GM12891 (cell line): ENCODE measurements at regions not wholly inside any gene's neighbourhood (a gene's known extent, or its start where the extent isn't known, plus 50 kb on each side); places are given as distances from the start of the nearest gene placed in this dataset.
A peak's percentile ranks its signal among the peaks of the same experiment; 100 is the strongest.

Source experiments
- DNase-seq: peaks from one replicate; pipeline ENCODE4 v3.0.0; 2011; ENCODE audit warnings: low spot score; ENCODE audit not compliant: insufficient read length
- FAIRE-seq: peaks from 2 replicates; lab custom pipeline; 2011; peaks lifted over from hg19 to GRCh38; lab: Jason Lieb, UNC
- PAX5 ChIP-seq: IDR thresholded peaks from 2 replicates; pipeline ENCODE4 v1.6.1; 2011; ENCODE audit warnings: low read length, moderate library complexity, mild to moderate bottlenecking; ENCODE audit not compliant: insufficient read depth, severe bottlenecking
- POLR2A ChIP-seq: IDR thresholded peaks from 2 replicates; pipeline ENCODE4 v1.6.1; 2011; ENCODE audit warnings: low read depth, low read length, control low read depth
- POLR2AphosphoS5 ChIP-seq: IDR thresholded peaks from 2 replicates; pipeline ENCODE4 v1.6.1; 2011; ENCODE audit warnings: low read depth, low read length, control low read depth
- POU2F2 ChIP-seq: IDR thresholded peaks from 2 replicates; pipeline ENCODE4 v1.6.1; 2011; ENCODE audit warnings: low read depth, mild to moderate bottlenecking, control low read depth, low read length, moderate library complexity
- SPI1 ChIP-seq: IDR thresholded peaks from 2 replicates; pipeline ENCODE4 v1.6.1; 2011; ENCODE audit warnings: low read depth, low read length, control low read depth
- TAF1 ChIP-seq: IDR thresholded peaks from 2 replicates; pipeline ENCODE4 v1.6.1; 2011; ENCODE audit warnings: low read depth, low read length, control low read depth

DNA sequence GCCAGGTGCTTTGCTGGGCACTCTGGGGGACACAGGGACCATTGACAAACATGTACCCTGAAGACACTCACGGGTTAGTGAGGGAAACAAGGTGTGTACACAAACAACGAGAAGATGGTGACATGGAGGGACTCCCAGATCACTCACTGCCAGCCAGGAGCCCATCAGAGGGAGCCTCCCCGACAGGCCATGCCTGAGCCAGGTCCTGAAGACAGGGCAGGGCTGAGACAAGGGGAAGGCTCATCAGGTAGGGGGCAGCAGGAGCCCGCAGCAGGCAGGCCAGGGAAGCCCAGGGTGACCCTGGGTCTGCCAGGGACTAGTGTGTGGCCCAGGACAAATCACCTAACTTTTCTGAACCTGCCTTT, 127.9 kb downstream of the BUD13 start:
- DNase-seq (no peak), FAIRE-seq (no peak)
- TF ChIP-seq TAF1 (no peak), POLR2AphosphoS5 (no peak), POU2F2 (no peak), POLR2A (no peak), PAX5 (no peak), SPI1 (no peak)

DNA sequence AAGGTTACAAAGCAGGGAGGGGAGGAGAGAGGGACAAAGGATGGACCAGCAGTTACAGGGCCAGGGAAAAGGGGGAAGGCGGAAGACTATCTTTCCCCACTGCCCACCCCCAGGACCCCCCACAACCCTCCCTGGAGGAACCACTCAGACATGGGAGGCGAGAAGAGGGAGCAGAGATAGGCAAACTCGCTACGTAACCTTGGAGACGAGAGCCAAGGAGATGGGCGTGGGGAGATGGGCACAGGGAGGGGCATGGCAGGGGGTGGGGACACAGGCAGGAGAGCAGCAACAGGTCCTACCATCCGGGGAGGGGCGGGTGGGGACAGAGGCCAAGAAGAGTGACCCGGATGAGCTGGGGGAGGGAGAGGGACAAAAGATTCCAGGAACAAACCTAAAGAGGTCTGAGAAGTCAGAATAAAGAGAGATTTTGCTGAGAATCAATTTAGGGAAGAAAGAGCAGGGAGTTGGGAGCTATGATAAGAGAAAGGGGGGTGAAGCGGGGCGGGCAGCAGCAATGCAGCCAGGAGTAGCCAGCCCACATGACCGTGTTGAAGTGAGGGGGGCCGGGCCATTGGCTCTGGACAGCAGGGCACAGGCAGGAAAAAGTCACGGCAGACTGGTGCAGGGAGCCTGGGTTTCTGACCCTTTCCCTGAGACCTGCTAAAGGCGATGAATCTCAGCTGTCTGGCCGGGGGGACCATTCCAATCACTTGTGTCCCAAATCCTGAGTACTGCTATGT, 128.4 kb downstream of the BUD13 start:
- FAIRE-seq (no peak), DNase-seq (no peak)
- TF ChIP-seq TAF1 (no peak), PAX5 (no peak), POLR2A (no peak), SPI1 (no peak), POLR2AphosphoS5 (no peak), POU2F2 (no peak)

DNA sequence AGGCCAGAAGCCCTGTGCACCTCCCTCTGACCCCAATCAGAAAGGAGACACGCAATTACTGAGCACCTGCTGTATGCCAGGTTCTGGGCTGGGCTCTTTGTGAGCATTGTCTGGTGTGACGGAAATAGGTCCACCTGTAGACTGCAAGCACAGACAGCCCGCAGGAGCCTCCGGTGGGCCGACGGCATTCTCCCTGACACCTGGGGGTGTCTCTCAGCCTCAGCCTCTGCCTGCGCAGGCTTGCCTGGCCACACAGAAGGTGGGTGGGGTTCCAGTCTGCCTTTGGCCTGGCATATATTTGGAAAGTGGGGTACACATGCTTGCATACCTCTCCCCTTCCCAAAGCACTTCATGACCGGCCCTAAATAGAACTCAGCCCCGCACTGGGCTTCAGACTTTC, 129.3 kb downstream of the BUD13 start:
- DNase-seq (no peak), FAIRE-seq (no peak)
- no peak for TF ChIP-seq POU2F2
- no peak for TF ChIP-seq POLR2A
- TF ChIP-seq SPI1 = no peak
- no peak for TF ChIP-seq TAF1
- TF ChIP-seq PAX5 = no peak
- TF ChIP-seq POLR2AphosphoS5 = no peak

DNA sequence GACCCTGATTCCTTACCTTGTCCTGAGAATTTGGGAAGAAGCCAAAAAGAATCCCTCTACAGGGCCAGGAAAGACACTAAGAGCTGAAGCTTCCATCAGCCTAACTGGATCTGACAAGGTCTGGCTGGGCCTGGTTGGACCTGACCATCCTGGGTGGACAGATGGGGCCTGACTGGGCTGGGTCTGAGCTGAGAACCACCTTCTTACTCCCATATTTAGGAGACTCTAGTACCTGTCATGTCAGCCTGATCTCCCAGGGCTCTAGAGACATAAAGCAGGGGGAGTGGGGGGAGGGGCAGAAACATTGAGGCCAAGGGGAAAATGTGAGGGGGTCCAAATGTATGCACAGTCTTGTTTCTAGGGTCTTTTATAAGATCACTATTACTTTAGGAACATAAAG, 129.9 kb downstream of the BUD13 start:
- no peak for TF ChIP-seq SPI1
- no peak for TF ChIP-seq POLR2AphosphoS5
- TF ChIP-seq TAF1 = no peak
- TF ChIP-seq PAX5 = no peak
- FAIRE-seq (no peak), DNase-seq (no peak)

DNA sequence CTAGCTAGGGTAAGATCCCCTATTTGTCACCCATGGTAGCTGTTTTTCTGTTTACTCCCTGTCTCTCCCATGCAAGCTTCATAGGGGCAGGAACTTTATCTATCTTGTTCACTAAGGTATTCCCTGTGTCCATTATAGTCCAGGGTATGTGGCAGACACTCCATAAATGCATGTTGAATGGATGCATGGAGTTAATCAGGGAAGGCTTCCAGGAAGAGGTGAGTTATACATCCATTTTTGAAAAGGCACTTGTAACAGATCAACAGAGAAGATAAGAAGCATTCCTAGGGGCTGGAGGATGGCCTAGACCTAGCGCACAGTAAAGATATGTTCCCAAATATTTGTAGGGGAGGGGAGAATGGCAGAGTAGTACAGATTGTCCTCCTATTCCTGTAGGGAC, 130.3 kb downstream of the BUD13 start:
- DNase-seq (no peak), FAIRE-seq (no peak)
- no peak for TF ChIP-seq TAF1
- no peak for TF ChIP-seq SPI1
- TF ChIP-seq POU2F2 = no peak
- TF ChIP-seq POLR2A = no peak
- no peak for TF ChIP-seq POLR2AphosphoS5
- no peak for TF ChIP-seq PAX5

DNA sequence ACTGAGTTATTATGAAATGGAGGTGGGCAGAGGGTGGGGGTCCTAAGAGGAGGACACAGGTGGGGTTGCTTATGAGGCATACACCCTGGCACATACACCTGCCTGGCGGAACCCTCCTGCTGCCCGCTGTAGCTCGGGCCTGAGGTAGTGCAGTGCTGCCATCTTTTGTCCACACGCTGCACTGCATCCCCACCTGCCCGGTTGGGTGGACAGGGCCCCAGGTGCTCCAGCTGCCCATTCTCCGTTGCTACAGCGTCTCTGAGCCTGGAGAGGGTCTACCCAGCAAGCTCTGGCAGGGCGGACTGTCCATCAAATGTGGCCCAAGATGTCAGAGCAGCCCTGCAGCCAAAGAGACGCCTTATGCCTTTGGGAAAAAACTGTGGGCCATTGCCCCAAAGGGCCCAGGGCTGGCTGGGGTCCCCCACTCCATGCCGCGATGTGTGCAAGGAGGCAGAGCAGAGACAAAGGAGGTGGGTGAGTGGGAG, 131.2 kb downstream of the BUD13 start:
- FAIRE-seq = peak; percentile 83
- DNase-seq = peak; percentile 58
- no peak for TF ChIP-seq SPI1
- no peak for TF ChIP-seq PAX5
- TF ChIP-seq POU2F2 = no peak
- no peak for TF ChIP-seq TAF1
- TF ChIP-seq POLR2A = no peak
- TF ChIP-seq POLR2AphosphoS5 = no peak

DNA sequence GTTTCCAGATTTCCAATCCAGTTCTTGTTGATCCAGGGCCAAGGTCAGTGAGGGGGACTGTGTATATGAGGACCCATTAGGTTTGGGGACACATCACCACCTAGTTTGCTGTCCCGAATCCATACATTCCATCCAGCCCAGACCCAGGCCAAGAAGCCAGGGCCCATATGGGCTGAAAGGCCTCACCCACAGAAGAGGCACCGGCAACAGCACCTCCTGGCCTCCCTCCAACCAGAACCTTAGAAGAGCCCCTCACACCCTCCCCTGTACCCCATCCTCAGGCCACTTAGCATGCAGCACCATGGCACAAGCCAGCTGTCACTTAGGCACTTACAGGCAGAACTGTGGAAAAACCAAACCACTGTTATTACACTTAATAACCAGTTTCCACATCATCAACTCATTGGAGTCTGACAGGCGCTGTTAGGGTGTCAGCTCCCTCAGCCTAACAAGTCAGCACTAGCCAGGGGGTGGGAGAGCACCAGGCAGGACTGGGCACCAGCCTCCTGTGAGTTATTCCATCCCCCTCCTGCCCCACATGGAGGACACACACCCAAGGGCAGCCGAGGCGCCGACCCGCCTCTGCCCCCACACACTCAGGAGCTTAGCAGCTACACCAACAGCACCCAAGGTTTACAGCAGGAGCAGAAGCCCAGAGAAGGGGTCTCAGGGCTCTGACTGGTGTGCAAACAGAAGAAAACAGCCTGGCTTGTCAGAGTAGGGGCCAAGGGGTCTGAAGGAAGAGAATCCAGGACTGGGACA, 132.0 kb downstream of the BUD13 start:
- DNase-seq = no peak
- FAIRE-seq = no peak
- TF ChIP-seq POLR2AphosphoS5 (no peak), POLR2A (no peak), TAF1 (no peak), PAX5 (no peak), POU2F2 (no peak), SPI1 (no peak)

DNA sequence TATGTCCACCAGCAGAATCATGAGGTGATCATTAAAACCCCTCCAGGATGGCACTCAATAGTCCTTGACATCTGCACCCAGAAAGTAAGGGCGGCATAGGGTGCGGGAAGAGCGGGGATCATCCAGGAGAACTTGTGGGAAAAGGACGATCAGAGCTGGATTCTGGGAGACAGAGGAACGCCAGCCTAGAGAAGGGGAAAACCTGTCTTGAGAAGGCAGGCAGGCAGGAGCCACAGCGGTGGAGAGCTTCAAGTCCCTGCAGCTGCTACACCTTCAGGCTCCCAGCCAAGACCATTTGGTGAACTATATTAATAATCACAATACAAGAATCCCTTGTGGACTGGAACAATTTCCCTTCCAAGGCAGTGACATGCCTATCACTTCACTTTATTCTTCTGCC, 134.3 kb downstream of the BUD13 start:
- TF ChIP-seq POLR2AphosphoS5 (no peak), POU2F2 (no peak), PAX5 (no peak), POLR2A (no peak), TAF1 (no peak), SPI1 (no peak)
- DNase-seq (no peak), FAIRE-seq (no peak)

DNA sequence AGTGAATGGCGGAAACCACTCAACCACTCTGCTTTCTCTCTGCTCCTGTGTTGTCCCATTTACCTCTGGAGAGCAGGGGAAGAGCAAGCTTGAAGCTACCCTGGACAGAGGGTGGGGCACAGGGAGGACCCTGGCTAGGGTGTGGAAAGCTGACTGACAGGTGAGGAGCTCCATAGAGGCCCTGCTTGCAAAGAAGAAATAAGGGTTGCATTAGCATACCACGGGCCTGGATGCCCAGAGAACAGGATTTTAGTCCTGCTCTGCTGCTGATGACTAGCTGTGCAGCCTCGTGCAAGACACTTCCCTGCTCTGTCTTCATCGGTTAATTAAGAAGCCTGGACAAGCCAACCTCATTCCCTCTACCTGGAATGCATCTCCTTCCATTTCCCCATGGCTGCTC, 135.0 kb downstream of the BUD13 start:
- no peak for FAIRE-seq
- TF ChIP-seq POLR2AphosphoS5 = no peak
- no peak for TF ChIP-seq POU2F2
- no peak for TF ChIP-seq TAF1
- TF ChIP-seq PAX5 = no peak
- no peak for TF ChIP-seq SPI1
- no peak for DNase-seq
